ENCODE measurements at regions not wholly inside any gene's neighbourhood (a gene's known extent, or its start where the extent isn't known, plus 50 kb on each side); places are given as distances from the start of the nearest gene placed in this dataset.

GRCh38 chr14:37723515-37723914, 128.1 kb downstream of the TTC6 start:
- peaks cover 2% of the 10 kb centered on the region for H3K27me3 Mint-ChIP-seq (ENCODE audit: unreplicated experiment)
- H3K36me3 Mint-ChIP-seq (ENCODE audit: unreplicated experiment): no peaks in the 10 kb centered on the region
- DNase-seq (ENCODE audit: extremely low spot score, unreplicated experiment): no peak
- no peak overlapping the region for H3K4me3 Mint-ChIP-seq (ENCODE audit: unreplicated experiment)
- no peaks in the 10 kb centered on the region for H3K9me3 Mint-ChIP-seq (ENCODE audit: unreplicated experiment)
- H3K27ac Mint-ChIP-seq (ENCODE audit: unreplicated experiment): no peak overlapping the region
- H3K4me1 Mint-ChIP-seq (ENCODE audit: unreplicated experiment): no peaks in the 10 kb centered on the region
- no peak for TF ChIP-seq CTCF (IDR thresholded peaks at IDR 0.05)

GRCh38 chr14:37726708-37727107, 131.3 kb downstream of the TTC6 start:
- Mint-ChIP-seq H3K9me3 (ENCODE audit: unreplicated experiment) (no peaks in the 10 kb centered on the region), H3K27me3 (ENCODE audit: unreplicated experiment) (peaks cover 2% of the 10 kb centered on the region), H3K36me3 (ENCODE audit: unreplicated experiment) (no peaks in the 10 kb centered on the region), H3K4me3 (ENCODE audit: unreplicated experiment) (no peak overlapping the region), H3K4me1 (ENCODE audit: unreplicated experiment) (no peaks in the 10 kb centered on the region), H3K27ac (ENCODE audit: unreplicated experiment) (no peak overlapping the region)
- no peak for TF ChIP-seq CTCF (IDR thresholded peaks at IDR 0.05)
- no peak for DNase-seq (ENCODE audit: extremely low spot score, unreplicated experiment)

- DNase-seq (ENCODE audit: extremely low spot score, unreplicated experiment): no peak
- Mint-ChIP-seq H3K9me3 (ENCODE audit: unreplicated experiment) (no peaks in the 10 kb centered on the region), H3K27me3 (ENCODE audit: unreplicated experiment) (peaks cover 2% of the 10 kb centered on the region), H3K4me1 (ENCODE audit: unreplicated experiment) (no peaks in the 10 kb centered on the region), H3K4me3 (ENCODE audit: unreplicated experiment) (no peak overlapping the region), H3K36me3 (ENCODE audit: unreplicated experiment) (no peaks in the 10 kb centered on the region), H3K27ac (ENCODE audit: unreplicated experiment) (no peak overlapping the region)
- TF ChIP-seq CTCF (IDR thresholded peaks at IDR 0.05): no peak
These were observed 133.8 kb downstream of the TTC6 start for GRCh38 chr14:37729218-37729617.

DNA sequence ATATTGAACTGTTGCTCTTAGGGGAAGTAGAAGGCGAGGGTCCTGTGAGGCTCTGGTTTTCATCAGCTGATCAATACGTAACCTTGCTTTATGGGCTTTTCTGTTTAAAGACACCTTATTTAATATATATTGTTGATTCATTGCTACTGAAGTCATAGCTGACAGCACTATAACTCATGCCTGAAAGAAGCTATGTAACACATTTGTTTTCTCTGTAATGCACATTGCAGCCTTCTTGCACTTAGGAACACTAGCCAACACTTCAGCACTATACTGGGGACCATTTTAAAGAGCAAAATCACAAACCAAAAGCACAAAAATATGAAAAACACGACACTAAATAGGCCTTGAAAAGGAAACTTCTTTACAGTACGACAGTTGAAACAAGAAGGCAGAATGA, 135.7 kb downstream of the TTC6 start:
- DNase-seq (ENCODE audit: extremely low spot score, unreplicated experiment): no peak
- H3K27me3 Mint-ChIP-seq (ENCODE audit: unreplicated experiment): no peaks in the 10 kb centered on the region
- no peaks in the 10 kb centered on the region for H3K4me1 Mint-ChIP-seq (ENCODE audit: unreplicated experiment)
- H3K36me3 Mint-ChIP-seq (ENCODE audit: unreplicated experiment): no peaks in the 10 kb centered on the region
- H3K4me3 Mint-ChIP-seq (ENCODE audit: unreplicated experiment): no peak overlapping the region
- no peak overlapping the region for H3K27ac Mint-ChIP-seq (ENCODE audit: unreplicated experiment)
- no peak for TF ChIP-seq CTCF (IDR thresholded peaks at IDR 0.05)
- no peaks in the 10 kb centered on the region for H3K9me3 Mint-ChIP-seq (ENCODE audit: unreplicated experiment)

DNA sequence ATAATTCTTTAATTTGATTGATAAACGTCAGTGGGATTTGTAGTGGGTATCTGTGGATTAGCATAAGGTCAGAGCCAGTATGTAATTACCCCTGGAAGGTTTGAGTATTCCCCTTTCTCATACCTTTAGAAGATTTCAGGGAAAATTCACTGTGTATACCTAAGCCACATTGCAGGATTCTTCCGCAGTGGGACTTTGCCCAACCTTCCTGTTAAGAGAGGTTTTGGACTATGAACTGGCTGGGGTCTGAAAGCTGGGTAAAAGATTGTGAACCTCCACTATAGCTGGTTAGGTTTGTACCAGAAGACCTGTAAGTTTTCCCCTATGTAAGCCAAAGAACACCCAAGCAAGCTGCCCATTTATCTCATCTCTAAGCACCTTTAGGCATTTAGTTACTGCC, 150.2 kb downstream of the TTC6 start:
- H3K27me3 Mint-ChIP-seq (ENCODE audit: unreplicated experiment): no peaks in the 10 kb centered on the region
- DNase-seq (ENCODE audit: extremely low spot score, unreplicated experiment): no peak
- no peaks in the 10 kb centered on the region for H3K36me3 Mint-ChIP-seq (ENCODE audit: unreplicated experiment)
- H3K4me3 Mint-ChIP-seq (ENCODE audit: unreplicated experiment): no peak overlapping the region
- H3K9me3 Mint-ChIP-seq (ENCODE audit: unreplicated experiment): no peaks in the 10 kb centered on the region
- no peaks in the 10 kb centered on the region for H3K4me1 Mint-ChIP-seq (ENCODE audit: unreplicated experiment)
- no peak for TF ChIP-seq CTCF (IDR thresholded peaks at IDR 0.05)
- H3K27ac Mint-ChIP-seq (ENCODE audit: unreplicated experiment): no peak overlapping the region

Data from osteocyte (in vitro differentiated cells).